NCI-H128 (cell line): ENCODE measurements at regions not wholly inside any gene's neighbourhood (a gene's known extent, or its start where the extent isn't known, plus 50 kb on each side); places are given as distances from the start of the nearest gene placed in this dataset.

Source experiments
- DNase-seq: peaks from one replicate; lab custom pipeline; 2025; ENCODE audit not compliant: unreplicated experiment; lab: John Stamatoyannopoulos, UW

DNA sequence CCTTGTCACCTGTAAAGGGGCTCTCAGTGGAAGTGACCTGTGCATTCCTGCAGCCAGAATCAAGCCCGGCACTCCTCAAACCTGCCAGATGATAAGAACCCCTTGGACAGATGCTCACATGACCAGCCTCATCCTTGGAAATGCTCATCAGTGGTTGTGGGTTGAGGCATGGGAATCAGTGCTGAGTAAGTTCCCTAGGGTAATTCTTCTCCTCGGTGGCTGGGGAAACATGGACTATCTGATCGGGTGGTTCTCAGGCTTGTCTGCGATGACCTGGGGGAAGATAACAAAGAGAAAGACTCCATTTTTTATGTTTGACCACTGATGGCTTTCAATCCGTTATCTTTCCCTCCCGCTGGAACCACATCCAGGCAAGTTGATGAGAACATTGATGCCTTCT is 84.0 kb downstream of the SPP2 start:
- DNase-seq = no peak

DNA sequence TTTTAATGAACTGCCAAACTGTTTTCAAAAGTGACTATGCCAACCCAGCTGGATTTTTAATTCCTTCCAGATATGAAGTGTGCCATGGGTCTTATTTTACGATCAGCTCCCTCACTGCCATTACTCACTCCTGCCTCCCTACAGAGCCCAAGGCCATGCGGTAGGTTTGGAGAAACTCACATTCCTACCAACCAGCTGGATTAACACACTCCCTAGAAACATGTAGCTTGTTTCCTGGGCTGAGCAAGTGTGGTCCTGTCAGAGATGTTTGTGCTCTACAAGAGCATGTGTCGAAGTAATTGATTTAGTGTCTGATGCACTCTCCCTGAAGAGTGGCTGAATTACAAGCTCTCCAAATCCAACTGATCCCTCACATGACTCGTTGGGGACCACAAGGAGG is 82.5 kb downstream of the SPP2 start:
- DNase-seq = no peak

DNA sequence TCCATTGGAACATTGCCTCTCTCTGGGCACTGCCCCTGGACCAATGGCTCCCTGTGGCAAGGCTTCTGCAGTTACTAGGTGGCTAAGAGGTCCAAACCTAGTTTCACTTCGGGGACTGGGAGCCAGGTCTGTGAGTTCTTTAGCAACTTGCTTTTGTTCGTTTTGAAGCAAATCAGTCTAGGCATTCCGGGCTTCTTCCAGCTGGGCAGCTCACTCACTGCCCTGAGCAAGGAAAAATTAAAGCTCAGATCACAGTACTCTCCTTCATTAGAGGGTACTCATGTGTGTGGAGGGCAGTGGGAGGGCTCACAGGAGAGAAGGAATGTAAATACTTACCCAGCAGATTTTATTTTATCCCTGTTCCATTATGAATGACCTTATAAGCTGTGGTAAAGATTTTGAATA is 80.3 kb downstream of the SPP2 start:
- DNase-seq = no peak

DNA sequence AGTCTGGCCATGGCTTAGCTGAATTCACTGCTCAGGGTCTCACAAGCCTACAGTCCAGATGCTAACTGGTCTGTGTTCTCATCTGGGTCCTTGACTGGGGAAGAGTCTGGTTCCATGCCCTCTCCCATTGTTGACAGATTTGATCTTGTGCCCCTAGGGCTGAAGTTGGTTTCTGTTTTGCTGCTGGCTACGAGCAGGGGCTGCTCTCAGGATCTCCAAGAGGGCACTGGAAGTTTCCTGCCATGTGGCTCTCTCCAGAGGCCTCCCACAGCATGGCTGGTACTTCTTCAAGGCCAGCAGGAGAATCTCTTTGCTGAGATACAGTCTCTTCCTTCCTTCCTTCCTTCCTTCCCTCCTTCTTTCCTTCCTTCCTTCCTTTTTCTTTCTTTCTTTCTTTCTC is 78.1 kb downstream of the SPP2 start:
- no peak for DNase-seq
